HuH-7.5 (cell line): ENCODE measurements at regions not wholly inside any gene's neighbourhood (a gene's known extent, or its start where the extent isn't known, plus 50 kb on each side); places are given as distances from the start of the nearest gene placed in this dataset.
"Not testable (repeated sequence)": the region's sequence is repeated elsewhere in the genome, so short reads cannot be mapped to it uniquely, and the experiment has no call there.

Experiments
- DNase-seq: peaks from one replicate; pipeline ENCODE4 v3.0.0; 2011; ENCODE audit warnings: low spot score

DNA sequence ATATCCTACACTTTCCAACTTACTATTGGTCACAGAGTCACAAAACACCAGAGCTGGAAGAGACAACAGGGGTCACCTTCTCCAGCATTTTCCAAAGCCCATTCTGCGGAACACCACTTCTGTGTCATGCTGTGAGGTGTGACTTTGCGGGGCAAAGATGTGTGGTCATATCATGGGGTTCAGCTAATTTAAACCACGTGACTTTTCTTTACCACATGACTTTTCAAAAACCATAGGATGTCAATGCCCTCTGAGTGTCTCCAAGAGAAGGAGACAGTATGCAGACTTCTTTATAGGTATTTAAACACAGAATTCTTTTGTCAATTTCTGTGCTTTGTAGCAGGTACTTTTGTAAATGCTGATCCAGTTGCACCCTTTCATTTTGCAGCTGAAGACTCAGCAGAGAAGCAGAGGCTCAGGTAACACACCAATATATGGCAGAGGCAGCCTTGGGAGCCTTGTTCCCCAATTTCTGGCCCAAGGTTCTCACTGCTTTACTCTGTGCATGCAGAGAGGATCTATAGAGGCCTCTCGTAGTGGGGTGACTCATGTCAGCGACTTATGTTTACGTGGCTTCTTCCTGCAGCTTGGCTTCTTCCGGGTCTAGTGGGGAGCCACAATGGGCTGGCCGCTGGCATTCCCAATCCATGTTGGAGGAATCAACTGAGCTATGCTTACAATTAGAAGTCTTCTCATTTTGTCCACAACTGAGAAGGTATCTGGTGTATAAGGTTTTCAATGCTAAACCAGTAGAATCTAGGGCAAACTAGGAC lies 104.0 kb upstream of the RHOBTB1 start:
- DNase-seq = no peak

DNA sequence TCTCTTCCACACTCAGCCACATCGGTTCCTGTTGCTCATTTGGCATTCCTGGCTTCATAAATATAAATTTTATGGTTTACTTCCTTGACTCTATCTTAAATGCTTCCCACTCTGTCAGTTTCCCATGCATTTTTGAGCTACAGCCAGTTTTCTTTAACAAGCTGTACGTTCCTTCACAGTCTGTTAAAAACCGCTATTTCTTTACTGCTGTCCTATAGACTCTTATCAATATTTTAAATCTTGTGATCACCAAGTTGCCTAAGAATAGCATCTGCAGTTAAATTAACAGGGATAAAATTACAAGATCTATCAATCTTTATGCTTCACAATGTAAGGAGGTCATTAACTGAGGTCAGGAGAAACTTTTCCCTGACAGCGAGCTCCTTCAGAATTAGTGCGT lies 103.1 kb upstream of the RHOBTB1 start:
- DNase-seq = no peak

DNA sequence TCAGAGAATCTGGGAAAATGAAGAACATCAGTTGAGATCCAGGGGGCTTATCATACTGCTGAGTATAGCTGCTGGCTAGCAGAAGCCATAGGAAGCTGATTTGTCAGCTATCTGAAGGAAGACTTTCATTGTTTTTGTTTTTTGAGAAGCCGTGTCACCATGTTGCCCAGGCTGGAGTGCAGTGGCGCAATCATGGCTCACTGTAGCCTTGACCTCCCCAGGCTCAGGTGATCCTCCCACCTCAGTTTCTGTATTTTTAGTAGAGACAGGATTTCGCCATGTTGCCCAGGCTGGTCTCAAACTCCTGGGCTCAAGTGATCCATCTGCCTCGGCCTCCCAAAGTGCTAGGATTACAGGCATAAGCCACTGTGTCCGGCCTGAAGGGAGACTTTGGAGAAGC lies 101.5 kb upstream of the RHOBTB1 start:
- DNase-seq = not testable (repeated sequence)

DNA sequence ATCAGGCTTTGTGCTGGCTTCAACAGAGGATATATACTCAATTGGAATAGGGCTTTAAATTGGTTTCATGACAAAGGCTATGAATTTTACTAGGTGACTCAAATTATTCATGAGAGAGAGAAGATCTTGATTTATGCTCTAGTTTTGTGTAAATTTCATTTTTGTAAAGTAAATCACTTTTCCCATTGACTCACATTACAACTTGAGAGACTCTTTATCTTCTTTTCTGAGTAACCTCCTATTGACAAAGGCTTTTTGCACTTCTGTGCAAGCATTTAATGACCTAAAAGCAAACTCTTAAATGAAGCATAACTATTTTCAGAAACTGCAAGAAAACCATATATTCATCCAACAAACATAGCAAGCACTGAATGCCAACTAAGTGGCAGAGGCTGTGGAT lies 98.5 kb upstream of the RHOBTB1 start:
- DNase-seq = no peak

DNA sequence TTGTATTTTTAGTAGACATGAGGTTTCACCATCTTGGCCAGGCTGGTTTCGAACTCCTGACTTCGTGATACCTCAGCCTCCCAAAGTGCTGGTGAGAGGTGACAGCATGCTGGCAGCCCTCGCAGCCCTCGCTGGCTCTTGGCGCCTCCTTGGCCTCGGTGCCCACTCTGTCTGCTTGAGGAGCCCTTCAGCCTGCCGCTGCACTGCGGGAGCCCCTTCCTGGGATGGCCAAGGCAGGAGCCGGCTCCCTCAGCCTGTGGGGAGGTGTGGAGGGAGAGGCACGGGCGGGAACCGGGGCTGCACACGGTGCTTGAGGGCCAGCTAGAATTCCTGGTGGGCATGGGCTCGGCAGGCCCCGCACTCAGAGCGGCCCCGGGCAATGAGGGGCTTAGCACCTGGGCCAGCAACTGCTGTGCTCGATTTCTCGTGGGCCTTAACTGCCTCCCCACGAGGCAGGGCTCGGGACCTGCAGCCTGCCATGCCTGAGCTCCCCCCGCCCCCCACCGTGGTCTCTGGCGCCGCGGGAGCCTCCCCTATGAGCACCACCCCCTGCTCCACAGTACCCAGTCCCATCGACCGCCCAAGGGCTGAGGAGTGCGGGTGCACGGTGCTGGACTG lies 96.5 kb upstream of the RHOBTB1 start:
- no peak for DNase-seq

DNA sequence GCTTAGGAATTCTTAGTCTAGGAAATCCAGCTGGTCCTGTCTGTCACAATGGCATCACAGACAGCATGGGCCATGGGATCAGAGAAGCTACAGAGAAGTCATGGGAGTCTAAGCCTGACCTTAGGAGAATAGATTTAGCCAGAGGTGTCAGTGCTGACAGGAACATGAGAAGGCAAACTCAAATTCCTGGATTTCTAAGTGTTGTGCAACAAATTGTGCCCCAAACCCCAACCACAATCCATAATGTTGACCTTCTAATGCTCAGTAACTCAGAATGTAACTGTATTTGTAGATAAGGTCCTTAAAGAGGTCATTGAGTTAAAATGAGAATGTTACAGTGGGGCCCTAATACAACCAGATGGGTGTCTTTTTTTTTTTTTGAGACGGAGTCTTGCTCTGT lies 95.9 kb upstream of the RHOBTB1 start:
- DNase-seq = no peak

DNA sequence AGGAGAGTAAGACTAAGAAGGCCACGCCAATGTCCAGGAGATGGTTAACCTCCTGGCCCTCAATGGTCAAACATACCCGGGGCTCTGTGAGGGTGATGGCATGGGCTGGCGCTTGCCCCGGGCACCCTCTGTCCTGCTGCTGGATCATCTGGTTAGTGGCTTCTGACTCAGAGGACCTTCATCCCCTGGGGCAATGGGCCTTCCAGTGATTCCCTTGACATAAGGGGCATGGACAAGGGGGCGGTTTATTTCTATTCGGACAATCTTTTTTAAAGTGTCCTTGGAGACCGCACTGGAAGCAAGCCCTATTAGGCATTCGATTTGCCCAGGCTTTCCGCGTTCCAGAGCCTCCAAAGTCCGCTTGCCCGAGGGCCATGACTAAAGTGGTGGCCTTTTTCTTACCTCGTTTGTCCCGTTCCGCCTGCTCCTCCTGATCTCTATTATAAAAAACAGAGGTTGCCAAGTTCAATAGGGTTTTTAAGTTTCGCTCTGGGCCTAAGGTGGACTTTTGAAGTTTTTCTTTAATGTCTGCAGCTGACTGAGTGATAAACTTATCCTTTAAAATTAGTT lies 93.4 kb upstream of the RHOBTB1 start:
- not testable (repeated sequence) for DNase-seq

DNA sequence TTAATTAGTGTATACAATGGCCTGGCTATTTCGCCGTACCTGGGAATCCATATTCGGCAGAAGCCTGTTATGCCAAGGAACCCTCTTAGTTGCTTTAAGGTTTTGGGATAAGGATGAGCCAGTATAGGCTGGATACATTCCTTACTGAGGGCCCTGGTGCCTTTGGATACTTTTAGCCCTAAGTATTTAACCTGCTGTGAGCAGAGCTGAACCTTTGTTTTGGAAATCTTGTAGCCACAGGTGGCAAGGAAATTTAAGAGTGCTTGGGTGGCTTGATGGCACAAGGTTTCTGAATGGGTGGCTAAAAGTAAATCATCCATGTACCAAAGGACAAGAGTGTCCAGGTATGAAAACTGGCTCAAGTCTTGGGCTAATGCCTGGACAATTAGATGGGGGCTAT lies 92.2 kb upstream of the RHOBTB1 start:
- DNase-seq = not testable (repeated sequence)

DNA sequence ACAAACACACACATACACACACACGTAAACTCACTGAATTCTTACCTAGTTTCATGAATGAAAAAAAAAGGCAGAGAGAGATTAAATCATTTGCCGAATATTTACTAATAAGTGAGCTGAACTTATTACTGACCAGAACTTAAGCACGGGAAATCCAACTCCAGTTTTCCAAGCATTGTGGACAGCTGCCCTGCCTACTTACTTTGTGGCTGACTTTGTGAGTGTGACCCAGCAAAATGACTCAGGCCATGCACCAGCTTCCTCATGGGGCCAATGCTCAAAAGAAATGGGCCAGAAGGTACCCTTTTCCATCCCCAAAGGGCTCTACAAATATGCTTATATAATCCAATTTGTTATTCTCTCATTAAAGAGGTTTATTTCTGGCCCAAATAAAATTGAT lies 87.4 kb upstream of the RHOBTB1 start:
- no peak for DNase-seq

DNA sequence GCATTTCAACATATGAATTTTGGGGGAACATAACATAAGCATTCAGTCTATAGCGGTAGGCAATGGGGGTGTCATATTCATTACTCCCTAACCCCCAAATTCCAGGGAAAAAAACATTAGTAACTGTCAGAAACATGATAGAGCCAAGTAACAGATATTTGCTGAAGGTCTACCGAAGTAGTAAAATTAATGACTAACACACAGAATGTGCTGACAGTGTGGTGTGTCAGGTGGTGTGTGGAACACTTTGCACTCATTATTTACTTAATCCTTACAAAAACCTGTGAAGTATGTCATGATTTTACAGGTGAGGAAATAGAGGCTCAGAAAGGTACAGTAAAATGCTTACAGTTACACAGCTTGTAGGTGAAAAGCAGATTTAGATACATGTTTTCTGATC lies 85.4 kb upstream of the RHOBTB1 start:
- DNase-seq = no peak

DNA sequence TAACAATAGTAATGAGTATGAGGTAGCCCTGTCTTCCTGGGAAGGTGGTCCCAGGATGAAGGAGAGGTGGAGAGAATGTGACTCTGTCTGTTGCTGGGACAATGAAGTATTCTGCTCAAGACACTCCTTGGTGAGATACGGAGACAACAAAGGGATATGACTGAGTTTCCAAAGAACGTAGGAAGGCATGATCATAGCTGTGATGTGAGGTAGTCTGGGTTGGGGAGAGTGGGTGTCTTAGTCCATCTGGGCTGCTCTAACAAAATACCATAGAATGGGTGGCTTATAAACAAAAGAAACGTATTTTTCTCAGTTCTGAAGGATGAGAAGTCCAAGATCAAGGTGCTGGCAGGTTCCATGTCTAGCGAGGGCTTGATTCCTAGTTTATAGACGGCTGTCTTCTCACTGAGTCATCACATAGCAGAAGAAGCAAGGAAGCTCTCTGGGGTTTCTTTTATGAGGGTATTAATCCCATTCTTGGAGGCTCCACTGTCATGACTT lies 84.9 kb upstream of the RHOBTB1 start:
- no peak for DNase-seq

DNA sequence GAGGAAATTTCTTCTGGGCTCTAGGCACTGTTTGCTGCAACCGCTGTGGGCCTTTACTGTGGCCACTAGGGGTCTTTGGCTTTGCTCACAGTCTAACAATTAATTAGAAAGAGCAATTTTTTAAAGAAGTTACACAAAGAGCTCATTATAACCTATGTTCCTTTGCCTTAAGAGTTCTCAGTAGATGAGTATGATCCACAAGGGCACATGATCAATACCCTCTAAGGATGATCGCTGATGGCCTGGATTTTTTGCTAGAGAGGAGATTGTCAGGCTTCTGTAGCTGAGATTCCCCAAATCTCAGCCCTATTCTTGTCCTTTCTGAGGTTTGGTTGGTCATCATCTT lies 80.8 kb upstream of the RHOBTB1 start:
- peak; percentile 15 for DNase-seq

DNA sequence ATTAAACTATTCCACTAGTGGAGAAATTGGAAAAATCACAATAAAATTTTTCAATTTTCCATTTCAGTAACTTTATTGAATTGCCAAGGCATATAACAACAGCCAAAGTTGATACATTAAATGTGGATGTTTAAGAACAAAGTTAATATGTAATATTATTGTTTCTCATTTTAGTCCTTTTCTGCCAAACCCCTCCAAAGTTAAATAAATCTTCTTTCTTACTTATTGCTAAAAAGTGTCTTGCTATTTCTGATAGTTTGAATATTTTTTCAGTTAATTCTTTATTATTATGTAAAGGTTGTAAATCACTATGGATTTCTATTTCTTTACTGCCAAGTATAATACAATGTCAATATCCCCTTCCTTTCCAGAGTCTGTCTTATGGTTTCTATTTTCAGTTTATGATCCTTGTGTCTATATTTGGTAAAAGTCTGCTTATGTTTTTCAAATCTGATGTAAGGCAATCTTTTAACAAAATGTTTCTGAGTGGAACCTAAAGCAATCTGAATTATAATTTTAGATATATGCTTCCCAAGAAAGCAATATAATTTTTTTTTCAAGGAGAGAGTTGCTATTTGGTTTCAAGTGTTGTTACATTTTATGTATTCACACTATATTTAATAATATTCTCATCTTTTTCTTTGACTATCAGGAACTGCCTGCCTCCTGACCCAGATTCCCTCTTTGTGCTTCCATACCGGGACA lies 80.3 kb upstream of the RHOBTB1 start:
- DNase-seq = no peak

DNA sequence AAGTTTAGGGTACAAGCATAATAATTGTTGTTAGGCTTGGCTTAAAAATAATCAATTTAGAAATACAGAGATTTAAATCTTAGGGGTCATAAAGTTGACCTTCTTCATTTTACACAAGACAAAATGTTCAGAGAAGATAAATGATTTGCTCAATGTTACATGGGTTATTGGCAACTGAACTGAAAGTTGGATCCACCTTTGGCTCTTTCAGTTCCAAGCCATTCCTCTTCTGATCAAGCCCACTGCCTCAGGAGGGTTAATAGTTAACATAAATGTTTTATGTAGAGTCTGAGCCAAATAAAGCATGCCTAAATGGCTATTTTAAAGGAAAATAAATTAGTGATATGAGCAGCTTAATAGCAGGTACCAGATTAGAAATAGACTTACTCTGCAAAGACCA lies 79.1 kb upstream of the RHOBTB1 start:
- DNase-seq = no peak

DNA sequence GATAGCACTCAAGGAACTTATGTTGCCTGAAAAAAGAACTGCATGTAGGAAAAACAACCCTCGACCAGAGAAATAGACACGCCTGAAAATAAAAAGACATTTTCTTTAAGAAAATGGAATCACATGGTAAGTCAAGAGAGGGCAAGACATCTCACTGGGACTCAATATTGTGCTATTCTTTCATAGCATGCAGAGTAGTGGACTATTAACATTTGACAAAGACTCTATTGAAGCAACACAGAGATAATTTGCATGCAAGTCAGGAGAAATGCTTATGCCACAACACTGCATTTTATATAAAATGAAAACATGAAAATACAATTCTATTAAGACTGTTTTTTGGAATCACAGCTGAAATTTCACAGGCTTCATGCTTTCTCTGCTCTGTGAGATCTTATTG lies 77.9 kb upstream of the RHOBTB1 start:
- DNase-seq = no peak

DNA sequence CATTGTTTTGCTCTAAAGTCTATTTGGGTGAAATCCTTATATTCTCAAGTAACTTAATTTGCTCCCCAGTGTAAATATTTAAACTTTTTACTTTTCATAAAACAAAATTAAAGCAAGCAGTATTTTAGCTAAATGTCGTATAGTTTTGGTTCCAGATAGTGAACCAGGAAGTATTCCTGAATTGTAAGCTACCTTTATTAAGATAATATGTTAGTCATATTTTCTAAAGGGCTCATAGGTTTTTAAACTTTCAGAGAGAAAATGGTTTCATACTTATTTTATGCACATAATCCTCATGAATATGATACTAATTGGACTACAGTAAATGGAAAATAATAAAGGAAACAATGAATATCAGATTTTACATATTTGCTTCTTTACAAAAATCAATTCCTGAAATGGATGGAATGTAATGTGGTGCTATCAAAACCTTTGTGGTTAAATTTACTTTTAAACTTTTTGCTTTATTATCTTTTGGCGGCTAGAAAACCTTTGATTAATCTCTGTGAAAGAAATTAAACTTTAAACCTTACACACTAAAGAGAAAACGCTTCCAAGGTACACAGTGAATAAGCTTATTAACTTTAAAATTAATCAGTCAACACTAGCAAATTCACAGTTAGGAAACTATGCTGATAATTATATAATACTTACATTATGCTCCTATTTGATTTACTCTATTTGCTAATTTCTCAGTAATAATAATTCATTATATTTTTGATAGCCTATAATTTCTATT lies 76.6 kb upstream of the RHOBTB1 start:
- DNase-seq = no peak

DNA sequence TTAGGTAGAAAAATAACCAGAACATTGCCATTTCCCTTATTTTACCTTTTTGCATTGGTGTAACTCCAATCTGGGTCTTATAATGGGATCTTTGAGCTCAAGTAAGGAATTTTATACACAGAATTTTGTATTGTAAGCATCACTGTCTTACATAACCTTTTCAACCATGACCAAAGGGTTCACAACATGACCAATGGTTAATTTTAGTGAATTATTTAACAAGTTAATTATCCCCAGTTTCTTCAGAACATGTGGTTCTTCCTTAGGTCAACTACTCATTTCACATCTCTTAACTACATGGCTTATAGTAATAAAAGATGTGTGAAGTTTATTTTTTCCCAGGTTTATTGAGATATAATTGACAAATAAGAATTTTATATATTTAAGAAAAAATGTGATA lies 74.2 kb upstream of the RHOBTB1 start:
- no peak for DNase-seq

DNA sequence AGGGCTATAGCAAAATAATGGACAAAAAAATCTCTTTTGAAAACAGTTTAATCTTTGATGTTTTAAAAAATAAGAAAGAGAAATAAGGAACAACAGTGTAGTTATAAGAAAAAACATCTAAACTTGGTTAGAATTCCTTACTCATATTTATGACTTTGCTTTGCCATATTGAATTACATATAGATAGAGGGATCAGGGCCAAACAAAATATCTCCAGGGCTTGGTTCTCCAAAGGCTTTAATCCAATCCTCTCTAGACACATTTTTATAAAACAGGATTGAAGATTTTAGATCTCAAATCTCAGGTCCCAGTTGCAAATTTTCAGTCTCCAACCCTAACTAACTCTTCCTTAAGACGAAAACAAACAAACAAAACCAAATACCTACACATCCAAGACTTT lies 72.6 kb upstream of the RHOBTB1 start:
- DNase-seq = no peak

DNA sequence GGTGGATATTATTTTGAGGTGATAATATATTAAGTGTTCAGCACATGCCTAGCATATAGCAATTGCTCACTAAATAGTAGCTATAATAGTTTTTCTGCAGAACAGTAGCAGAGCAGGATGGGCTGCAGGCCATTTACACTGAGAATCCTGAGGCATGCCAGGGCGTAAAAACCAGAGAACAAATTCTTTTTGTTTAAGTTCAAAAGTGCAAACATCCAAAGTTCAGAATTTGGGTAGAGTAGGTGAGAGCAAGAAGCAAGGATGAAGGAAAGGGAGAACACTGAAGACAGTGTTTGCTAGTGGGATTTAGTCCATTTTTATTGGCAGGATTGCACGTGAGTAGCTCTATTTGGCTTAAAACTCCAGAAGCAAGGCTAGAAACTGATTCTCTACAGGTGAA lies 72.0 kb upstream of the RHOBTB1 start:
- no peak for DNase-seq

DNA sequence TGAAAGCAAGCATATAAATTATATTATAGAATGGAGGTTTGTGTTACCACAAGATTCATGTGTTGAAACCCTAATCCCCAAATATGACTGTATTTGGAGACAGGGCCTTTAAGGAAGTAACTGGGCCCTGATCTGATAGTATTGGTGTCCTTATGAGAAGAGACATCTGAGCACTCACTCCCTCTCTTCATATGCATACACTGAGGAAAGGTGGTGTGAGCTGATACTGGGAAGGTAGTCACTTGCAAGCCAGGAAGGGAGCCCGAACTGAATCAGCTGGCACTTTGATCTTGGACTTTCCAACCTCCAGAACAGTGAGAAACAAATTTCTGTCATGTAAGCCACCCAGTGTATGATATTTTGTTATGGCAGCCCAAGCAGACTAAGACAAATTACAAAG lies 66.9 kb upstream of the RHOBTB1 start:
- DNase-seq = no peak

DNA sequence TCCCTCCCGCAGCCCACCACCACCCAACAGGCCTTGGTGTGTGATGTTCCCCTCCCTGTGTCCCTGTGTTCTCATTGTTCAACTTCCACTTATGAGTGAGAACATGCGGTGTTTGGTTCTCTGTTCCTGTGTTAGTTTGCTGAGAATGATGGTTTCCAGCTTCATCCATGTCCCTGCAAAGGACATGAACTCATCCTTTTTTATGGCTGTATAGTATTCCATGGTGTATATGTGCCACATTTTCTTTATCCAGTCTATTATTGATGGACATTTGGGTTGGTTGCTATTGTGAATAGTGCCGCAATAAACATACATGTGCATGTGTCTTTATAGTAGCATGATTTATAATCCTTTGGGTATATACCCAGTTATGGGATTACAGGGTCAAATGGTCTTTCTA lies 59.1 kb upstream of the RHOBTB1 start:
- DNase-seq = not testable (repeated sequence)

DNA sequence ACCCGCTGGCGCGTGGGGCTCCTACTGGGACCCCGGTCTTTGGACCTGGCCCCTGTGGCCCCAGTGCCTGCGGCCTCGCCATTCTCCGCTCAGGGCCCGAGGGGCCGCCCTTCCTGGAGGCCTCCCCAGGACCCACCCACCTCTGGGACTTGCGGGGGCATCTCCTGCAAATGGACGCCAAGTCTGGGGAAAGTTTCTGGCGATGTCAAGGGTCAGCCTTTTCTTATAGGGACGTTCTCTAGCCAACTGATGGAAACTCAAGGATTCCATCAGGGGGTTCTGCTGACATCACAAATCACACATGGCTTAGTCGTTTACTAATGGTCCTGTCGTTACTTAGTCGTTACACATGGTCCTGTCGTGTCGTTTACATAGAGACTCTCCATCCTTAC lies 57.7 kb upstream of the RHOBTB1 start:
- no peak for DNase-seq
